IMR-90 (cell line): ENCODE measurements at regions not wholly inside any gene's neighbourhood (a gene's known extent, or its start where the extent isn't known, plus 50 kb on each side); places are given as distances from the start of the nearest gene placed in this dataset.

Experiments
- ATAC-seq: fragments of 200-7000 bp; cut with Tn5 transposase; 2 replicates; pipeline ENCODE4 v1.9.1; 2020; ENCODE audit warnings: low read depth, mild to moderate bottlenecking, moderate library complexity
- BruUV-seq: library from RNA; stranded (reverse); fragments of 400-500 nt; replicated peaks from 2 replicates; lab custom pipeline; 2021; lab: Mats Ljungman, UMichigan
- CTCF ChIA-PET: fragments of 300-600 bp; formaldehyde crosslinking; extraction: SDS; loops from one replicate; lab custom pipeline; 2021; ENCODE audit warnings: antibody characterized with exemption; lab: Yijun Ruan, JAX
- POLR2A ChIA-PET: fragments of 300-600 bp; sonication (Branson Sonifier 250); formaldehyde crosslinking; loops from one replicate; lab custom pipeline; 2022; ENCODE audit warnings: antibody characterized with exemption; ENCODE audit not compliant: unreplicated experiment; lab: Charles Lee
- DNase-seq: peaks from one replicate; pipeline ENCODE4 v3.0.0; 2013
- H2AFZ ChIP-seq: replicated peaks from 2 replicates; pipeline ENCODE3; 2013; ENCODE audit warnings: low read length, mild to moderate bottlenecking; ENCODE audit not compliant: poor library complexity
- H2AK5ac ChIP-seq: 2 replicates; pipeline ENCODE4 v1.6.1; 2013; ENCODE audit warnings: low read depth, low read length, inconsistent platforms
- H2AK9ac ChIP-seq: replicated peaks from 2 replicates; pipeline ENCODE3; 2013; ENCODE audit warnings: mild to moderate bottlenecking, low read depth, low read length, moderate library complexity; ENCODE audit not compliant: poor library complexity
- H2BK120ac ChIP-seq: 2 replicates; pipeline ENCODE4 v1.6.1; 2013; ENCODE audit warnings: low read depth, low read length, inconsistent platforms
- H2BK15ac ChIP-seq: 3 replicates; pipeline ENCODE4 v1.6.1; 2013; ENCODE audit warnings: low read depth, low read length, inconsistent platforms
- H2BK20ac ChIP-seq: 2 replicates; pipeline ENCODE4 v1.6.1; 2013; ENCODE audit warnings: low read depth, mild to moderate bottlenecking, inconsistent platforms, low read length, moderate library complexity
- H2BK5ac ChIP-seq: 2 replicates; pipeline ENCODE4 v1.6.1; 2013; ENCODE audit warnings: mild to moderate bottlenecking, low read depth, low read length, inconsistent platforms; ENCODE audit not compliant: poor library complexity, severe bottlenecking
- H3K14ac ChIP-seq: replicated peaks from 2 replicates; pipeline ENCODE4 v1.6.1; 2013; ENCODE audit warnings: low read depth, low read length, inconsistent platforms
- H3K18ac ChIP-seq: 2 replicates; pipeline ENCODE4 v1.6.1; 2013; ENCODE audit warnings: low read depth, low read length, control low read depth
- H3K23ac ChIP-seq: 2 replicates; pipeline ENCODE4 v1.6.1; 2013; ENCODE audit warnings: low read depth, low read length, inconsistent platforms
- H3K27ac ChIP-seq: 2 replicates; pipeline ENCODE4 v1.5.1; 2013; ENCODE audit warnings: mild to moderate bottlenecking, control low read depth, low read length; ENCODE audit not compliant: insufficient read depth
- H3K27me3 ChIP-seq: 2 replicates; pipeline ENCODE4 v1.6.1; 2013; ENCODE audit warnings: low read length; ENCODE audit not compliant: control insufficient read depth, insufficient read depth
- H3K36me3 ChIP-seq: 2 replicates; pipeline ENCODE4 v1.6.1; 2013; ENCODE audit warnings: low read length, mixed read lengths; ENCODE audit not compliant: control insufficient read depth, insufficient read depth
- H3K4ac ChIP-seq: 2 replicates; pipeline ENCODE4 v1.6.1; 2013; ENCODE audit warnings: low read depth, low read length, inconsistent platforms
- H3K4me1 ChIP-seq: 2 replicates; pipeline ENCODE4 v1.6.1; 2013; ENCODE audit warnings: low read length, mixed read lengths; ENCODE audit not compliant: control insufficient read depth, insufficient read depth
- H3K4me2 ChIP-seq: 2 replicates; pipeline ENCODE4 v1.6.1; 2013; ENCODE audit warnings: low read depth, mild to moderate bottlenecking, control low read depth, low read length, moderate library complexity
- H3K4me3 ChIP-seq: 2 replicates; pipeline ENCODE4 v1.5.1; 2013; ENCODE audit warnings: low read depth, mild to moderate bottlenecking, control low read depth, low read length, moderate library complexity; ENCODE audit not compliant: insufficient read depth
- H3K56ac ChIP-seq: 2 replicates; pipeline ENCODE4 v1.6.1; 2013; ENCODE audit warnings: low read length, inconsistent platforms; ENCODE audit not compliant: insufficient read depth; ENCODE audit errors: extremely low read depth
- H3K79me1 ChIP-seq, 2 experiments: 2 replicates each; pipeline ENCODE4 v1.6.1; 2013; ENCODE audit warnings: low read length in 2 of 2, inconsistent platforms in 1 of 2, low read depth in 1 of 2
- H3K9ac ChIP-seq: 2 replicates; pipeline ENCODE4 v1.6.1; 2013; ENCODE audit warnings: low read depth, low read length, control low read depth
- H3K9me1 ChIP-seq: 2 replicates; pipeline ENCODE4 v1.6.1; 2013; ENCODE audit warnings: low read length, inconsistent platforms; ENCODE audit not compliant: insufficient read depth
- H3K9me3 ChIP-seq: 2 replicates; pipeline ENCODE4 v1.6.1; 2013; ENCODE audit warnings: low read length; ENCODE audit not compliant: control insufficient read depth, insufficient read depth
- H4K20me1 ChIP-seq: 2 replicates; pipeline ENCODE4 v1.6.1; 2013; ENCODE audit warnings: low read length, inconsistent platforms; ENCODE audit not compliant: insufficient read depth
- H4K5ac ChIP-seq: 2 replicates; pipeline ENCODE4 v1.6.1; 2013; ENCODE audit warnings: mild to moderate bottlenecking, low read depth, low read length, control low read depth
- H4K8ac ChIP-seq, 2 experiments: 2 replicates each; pipeline ENCODE4 v1.6.1; 2013; ENCODE audit warnings: low read depth in 2 of 2, low read length in 2 of 2, control low read depth in 1 of 2, inconsistent platforms in 1 of 2
- H4K91ac ChIP-seq: 2 replicates; pipeline ENCODE4 v1.6.1; 2013; ENCODE audit warnings: low read depth, low read length, inconsistent platforms; ENCODE audit not compliant: insufficient read depth
- BHLHE40 ChIP-seq: fragments of 150-350 bp; IDR thresholded peaks from 2 replicates; pipeline ENCODE4 v1.6.1; 2016; ENCODE audit warnings: mild to moderate bottlenecking, low read depth, low read length
- CEBPB ChIP-seq: IDR thresholded peaks from 2 replicates; pipeline ENCODE4 v1.6.1; 2012; ENCODE audit warnings: low read depth, low read length, improper control_type of control experiment
- CHD1 ChIP-seq: IDR thresholded peaks from 2 replicates; pipeline ENCODE4 v1.6.1; 2012; ENCODE audit warnings: low read depth, low read length, improper control_type of control experiment
- CTCF ChIP-seq: conservative IDR thresholded peaks from 2 replicates; pipeline ENCODE4 v1.5.1; 2012; ENCODE audit warnings: mild to moderate bottlenecking, low read depth, low read length, improper control_type of control experiment
- ELK1 ChIP-seq: fragments of 150-350 bp; IDR thresholded peaks from 2 replicates; pipeline ENCODE4 v1.6.1; 2016; ENCODE audit warnings: low read depth, mild to moderate bottlenecking, low read length, moderate library complexity, borderline replicate concordance
- FOS ChIP-seq: fragments of 150-350 bp; IDR thresholded peaks from 2 replicates; pipeline ENCODE4 v1.6.1; 2016; ENCODE audit warnings: low read depth, low read length
- MAFK ChIP-seq: IDR thresholded peaks from 2 replicates; pipeline ENCODE4 v1.6.1; 2012; ENCODE audit warnings: low read depth, low read length, improper control_type of control experiment
- MAZ ChIP-seq: IDR thresholded peaks from 2 replicates; pipeline ENCODE4 v1.6.1; 2012; ENCODE audit warnings: low read depth, mild to moderate bottlenecking, low read length, improper control_type of control experiment, moderate library complexity, borderline replicate concordance
- MXI1 ChIP-seq: IDR thresholded peaks from 2 replicates; pipeline ENCODE4 v1.6.1; 2012; ENCODE audit warnings: low read depth, mild to moderate bottlenecking, low read length, moderate library complexity, borderline replicate concordance
- NFE2L2 ChIP-seq: fragments of 150-350 bp; IDR thresholded peaks from 2 replicates; pipeline ENCODE4 v1.6.1; 2016; ENCODE audit warnings: low read depth, mild to moderate bottlenecking, low read length
- POLR2A ChIP-seq: IDR thresholded peaks from 2 replicates; pipeline ENCODE4 v1.6.1; 2012; ENCODE audit warnings: mild to moderate bottlenecking, low read depth, low read length
- RAD21 ChIP-seq: IDR thresholded peaks from 2 replicates; pipeline ENCODE4 v1.6.1; 2012; ENCODE audit warnings: low read length, improper control_type of control experiment
- RCOR1 ChIP-seq: IDR thresholded peaks from 2 replicates; pipeline ENCODE4 v1.6.1; 2012; ENCODE audit warnings: mild to moderate bottlenecking, low read length, improper control_type of control experiment; ENCODE audit not compliant: insufficient replicate concordance
- RFX5 ChIP-seq: IDR thresholded peaks from 2 replicates; pipeline ENCODE4 v1.8.0; 2012; ENCODE audit warnings: low read depth, mild to moderate bottlenecking, low read length, moderate library complexity
- SMC3 ChIP-seq: fragments of 150-350 bp; IDR thresholded peaks from 2 replicates; pipeline ENCODE4 v1.6.1; 2016; ENCODE audit warnings: low read depth, mild to moderate bottlenecking, antibody characterized with exemption, low read length, moderate library complexity
- USF2 ChIP-seq: fragments of 150-350 bp; IDR thresholded peaks from 2 replicates; pipeline ENCODE4 v1.6.1; 2017; ENCODE audit warnings: mild to moderate bottlenecking, antibody characterized with exemption, low read length, low read depth
- WGBS, 2 experiments: methylation state at CpG; one replicate each; pipeline versions ENCODE4 v1.1.5 to v1.1.7; 2013; ENCODE audit warnings: missing lambda C conversion rate in 2 of 2; ENCODE audit not compliant: insufficient read length in 1 of 2; ENCODE audit errors: extremely low coverage in 2 of 2; 5-methylcytosine and 5-hydroxymethylcytosine counted together
- dilution Hi-C: fragments of 300-500 bp; cut with HindIII; formaldehyde crosslinking; loops from one replicate; pipeline ENCODE4 v1.14.3; 2018; ENCODE audit warnings: low sequenced_read_pairs; ENCODE audit not compliant: unreplicated experiment
- in situ Hi-C: fragments of 300-500 bp; cut with MboI; formaldehyde crosslinking; loops from 3 replicates; pipeline ENCODE4 v1.14.3; 2019; ENCODE audit warnings: low sequenced_read_pairs, inconsistent platforms, mixed read lengths
- intact Hi-C: fragments of 100-400 bp; cut with micrococcal nuclease; formaldehyde crosslinking; loops from 2 replicates; pipeline ENCODE4 v1.10.0; 2022

- intact Hi-C loops (no loop called here), dilution Hi-C loops (no loop called here), in situ Hi-C loops (loop anchor here (10.0 to 25.0 kb wide), 2 partner anchors 145 to 833 kb away; partner anchors contain the start of gene RBPJ)
- Histone ChIP-seq H2BK5ac (no peak overlapping the region), H2BK15ac (no peak overlapping the region), H3K14ac (no peak overlapping the region), H3K9ac (no peak overlapping the region), H3K27ac (no peak overlapping the region), H3K9me1 (peaks cover 24% of the 10 kb centered on the region), H3K56ac (no peak overlapping the region), H4K91ac (no peak overlapping the region), H3K4me2 (no peak overlapping the region), H3K36me3 (no peaks in the 10 kb centered on the region), H4K20me1 (no peaks in the 10 kb centered on the region), H3K4ac (no peak overlapping the region), H3K23ac (no peak overlapping the region), H2AK9ac (no peak overlapping the region), H3K18ac (no peak overlapping the region), H3K4me1 (peaks cover 23% of the 10 kb centered on the region), H4K5ac (no peak overlapping the region), H3K4me3 (no peak overlapping the region), H3K9me3 (no peaks in the 10 kb centered on the region), H4K8ac (no peak overlapping the region), H2BK120ac (peak overlapping the region; percentile 43; the same call in 1 of the 2 replicates), H2AK5ac (peak overlapping the region; percentile 43; the same call in 1 of the 2 replicates), H2BK20ac (no peak overlapping the region), H3K79me1 (no peaks in the 10 kb centered on the region), H2AFZ (no peak overlapping the region), H3K27me3 (no peaks in the 10 kb centered on the region)
- ChIA-PET CTCF (no interaction called here), POLR2A (no interaction called here)
- DNase-seq (no peak), ATAC-seq (no peak)
- no CpG with 5 or more reads among the region's 6 CpGs for WGBS, 2 experiments
- TF ChIP-seq RCOR1 (no peak), SMC3 (no peak), RAD21 (no peak), MAZ (no peak), MAFK (no peak), RFX5 (no peak), USF2 (no peak), MXI1 (no peak), ELK1 (no peak), BHLHE40 (no peak), POLR2A (no peak), CHD1 (no peak), FOS (no peak), CTCF (no peak), CEBPB (no peak), NFE2L2 (no peak)
- BruUV-seq = no TSS peak
Observed at GRCh38 chr4:26179316-26179760, 141.5 kb upstream of the RBPJ start.
